OCI-LY3 (cell line): ENCODE measurements at regions not wholly inside any gene's neighbourhood (a gene's known extent, or its start where the extent isn't known, plus 50 kb on each side); places are given as distances from the start of the nearest gene placed in this dataset.

Experiments used
- EZH2phosphoT487 ChIP-seq: fragments of 200-600 bp; shearing (Covaris generic); IDR thresholded peaks from 2 replicates; pipeline ENCODE4 v1.6.1; 2018; ENCODE audit warnings: antibody characterized with exemption, mixed run types, low read depth
- TF ChIP-seq, protein P1 (sequence below): fragments of 200-600, 300-600 bp; sonication (generic); IDR thresholded peaks from 2 replicates; pipeline ENCODE4 v1.5.1; 2014; ENCODE audit warnings: antibody characterized with exemption, low read length, low read depth

DNA sequence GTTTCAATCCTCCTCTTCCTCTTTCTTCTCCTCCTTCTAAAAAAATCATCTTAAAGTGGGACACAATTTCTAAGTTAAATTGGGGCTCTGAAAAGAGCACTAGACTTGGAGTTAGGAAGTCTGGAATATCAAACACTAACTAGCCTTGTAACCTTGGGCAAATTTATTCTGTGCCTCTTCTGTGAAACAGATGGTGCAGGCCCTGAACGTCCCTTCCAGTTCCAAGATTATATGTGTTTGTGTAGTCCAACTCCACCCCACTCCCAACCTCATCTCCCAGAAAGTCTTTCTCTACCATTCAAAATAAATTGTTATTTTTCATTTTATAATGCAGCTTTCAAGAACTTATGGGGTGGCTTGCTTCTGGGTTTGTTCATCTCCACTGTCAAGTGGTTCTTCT is 630.0 kb downstream of the LMO4 start:
- TF ChIP-seq, protein P1, sequence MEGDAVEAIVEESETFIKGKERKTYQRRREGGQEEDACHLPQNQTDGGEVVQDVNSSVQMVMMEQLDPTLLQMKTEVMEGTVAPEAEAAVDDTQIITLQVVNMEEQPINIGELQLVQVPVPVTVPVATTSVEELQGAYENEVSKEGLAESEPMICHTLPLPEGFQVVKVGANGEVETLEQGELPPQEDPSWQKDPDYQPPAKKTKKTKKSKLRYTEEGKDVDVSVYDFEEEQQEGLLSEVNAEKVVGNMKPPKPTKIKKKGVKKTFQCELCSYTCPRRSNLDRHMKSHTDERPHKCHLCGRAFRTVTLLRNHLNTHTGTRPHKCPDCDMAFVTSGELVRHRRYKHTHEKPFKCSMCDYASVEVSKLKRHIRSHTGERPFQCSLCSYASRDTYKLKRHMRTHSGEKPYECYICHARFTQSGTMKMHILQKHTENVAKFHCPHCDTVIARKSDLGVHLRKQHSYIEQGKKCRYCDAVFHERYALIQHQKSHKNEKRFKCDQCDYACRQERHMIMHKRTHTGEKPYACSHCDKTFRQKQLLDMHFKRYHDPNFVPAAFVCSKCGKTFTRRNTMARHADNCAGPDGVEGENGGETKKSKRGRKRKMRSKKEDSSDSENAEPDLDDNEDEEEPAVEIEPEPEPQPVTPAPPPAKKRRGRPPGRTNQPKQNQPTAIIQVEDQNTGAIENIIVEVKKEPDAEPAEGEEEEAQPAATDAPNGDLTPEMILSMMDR = no peak
- TF ChIP-seq EZH2phosphoT487 = no peak
